NCI-H524 treated with DMSO at 0.1 percent for 48 hours (cell line): ENCODE measurements at regions not wholly inside any gene's neighbourhood (a gene's known extent, or its start where the extent isn't known, plus 50 kb on each side); places are given as distances from the start of the nearest gene placed in this dataset.
A peak's percentile ranks its signal among the peaks of the same experiment; 100 is the strongest.

Source experiments
- DNase-seq: peaks from one replicate; lab custom pipeline; 2025; lab: John Stamatoyannopoulos, UW

DNA sequence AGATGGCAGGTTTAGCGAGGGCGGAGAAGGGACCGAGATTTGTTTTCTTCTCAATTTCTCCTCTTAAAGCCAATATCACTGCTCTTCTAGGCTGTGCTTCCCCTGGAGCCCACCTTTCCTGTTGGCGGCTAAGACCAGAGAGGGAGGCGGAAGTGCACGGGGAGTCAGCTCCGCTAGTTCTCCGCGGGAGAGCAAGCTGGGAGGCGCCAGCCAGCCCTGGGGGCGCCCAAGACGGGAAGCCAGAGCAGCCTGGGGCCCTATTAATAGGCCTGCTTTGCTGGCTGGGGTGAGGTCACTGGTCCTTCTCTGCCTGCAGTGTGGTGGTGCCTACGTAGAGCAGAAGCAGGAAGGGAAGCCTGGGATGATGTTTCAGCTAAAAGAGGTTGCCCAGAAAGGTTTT, 61.6 kb downstream of the LSM5 start:
- no peak for DNase-seq

DNA sequence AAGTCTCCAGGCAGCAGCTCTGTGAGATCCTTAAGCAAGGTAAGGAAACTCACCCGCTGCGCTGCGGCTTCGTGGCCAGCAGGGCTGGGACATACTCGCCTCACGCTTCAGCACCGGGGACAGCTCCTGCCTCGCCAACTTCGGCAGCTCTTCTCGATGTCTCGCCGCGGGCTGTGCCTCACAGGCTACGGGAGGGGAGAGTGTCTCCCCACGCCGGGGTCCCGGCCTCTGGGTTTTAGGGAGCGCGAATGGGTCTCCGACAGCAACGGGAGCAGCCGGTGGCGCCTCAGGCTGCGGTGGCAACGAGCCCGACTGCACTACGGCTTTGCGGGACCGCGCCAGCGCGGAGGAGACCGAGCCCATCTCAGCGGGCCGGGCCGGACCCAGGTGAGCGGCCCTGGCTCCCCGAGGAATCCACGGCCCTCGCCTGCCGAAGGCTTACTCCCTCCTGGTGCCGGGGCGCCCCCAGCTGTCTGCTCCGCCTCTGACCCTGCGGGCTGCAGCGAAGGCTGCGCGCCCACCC, 62.4 kb downstream of the LSM5 start:
- peak; percentile 49 for DNase-seq

DNA sequence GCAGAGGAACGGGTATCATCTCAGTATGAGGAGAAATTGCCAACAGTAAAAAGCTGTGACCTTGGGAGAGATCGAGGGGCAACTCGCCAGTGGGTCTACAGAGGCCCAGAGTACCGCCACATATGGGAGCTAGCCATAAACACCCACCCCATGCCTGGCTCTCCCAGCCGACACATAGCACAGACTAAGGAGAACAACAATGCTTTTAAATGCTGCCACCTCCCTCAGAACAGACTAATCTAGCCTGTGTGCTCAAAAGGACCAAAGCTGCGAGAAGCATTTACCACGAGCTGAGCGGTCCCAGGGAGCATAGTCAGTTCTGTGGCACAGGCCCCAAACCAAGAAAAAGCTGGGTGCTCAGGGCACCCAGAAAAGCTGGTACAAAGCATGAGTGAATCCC, 73.3 kb downstream of the LSM5 start:
- no peak for DNase-seq

DNA sequence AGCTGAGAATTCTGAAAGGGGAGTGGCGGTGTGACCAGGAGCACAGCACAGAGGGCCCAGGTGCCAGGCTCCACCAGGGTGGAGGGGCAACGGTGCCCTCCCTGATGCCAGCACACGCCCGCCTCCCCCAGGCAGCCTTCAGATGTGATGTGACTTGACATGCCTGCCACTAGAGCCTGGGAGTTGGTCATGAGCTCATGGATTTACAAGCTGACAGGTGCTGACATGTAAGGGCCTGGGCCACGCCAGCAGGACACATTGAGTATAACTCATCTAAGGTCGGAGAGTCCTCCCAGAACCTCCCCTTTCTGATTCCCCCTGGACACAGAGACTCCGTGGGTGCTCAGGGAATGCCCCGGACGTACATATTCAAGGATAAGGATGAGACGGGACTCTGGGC, 74.2 kb downstream of the LSM5 start:
- DNase-seq = no peak

DNA sequence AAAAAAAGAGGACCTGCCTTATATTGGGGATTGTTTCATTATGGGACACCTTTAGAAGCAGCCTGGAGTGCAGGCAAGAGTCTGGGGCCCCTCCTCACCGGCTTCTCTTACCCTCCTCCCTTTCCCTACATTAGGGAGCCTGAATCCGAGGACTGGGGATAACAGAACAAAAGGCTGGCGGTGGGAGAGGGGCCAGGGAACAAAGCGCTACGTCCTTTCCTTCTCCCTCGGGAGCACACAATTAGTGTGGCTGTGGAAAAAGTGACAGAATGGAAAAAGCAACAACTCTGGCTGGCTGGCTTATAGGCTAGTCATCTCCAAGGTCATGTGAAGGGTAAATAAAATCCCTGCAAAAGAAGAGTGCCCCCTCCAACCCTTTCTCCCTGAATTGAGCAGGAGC, 74.7 kb downstream of the LSM5 start:
- no peak for DNase-seq

DNA sequence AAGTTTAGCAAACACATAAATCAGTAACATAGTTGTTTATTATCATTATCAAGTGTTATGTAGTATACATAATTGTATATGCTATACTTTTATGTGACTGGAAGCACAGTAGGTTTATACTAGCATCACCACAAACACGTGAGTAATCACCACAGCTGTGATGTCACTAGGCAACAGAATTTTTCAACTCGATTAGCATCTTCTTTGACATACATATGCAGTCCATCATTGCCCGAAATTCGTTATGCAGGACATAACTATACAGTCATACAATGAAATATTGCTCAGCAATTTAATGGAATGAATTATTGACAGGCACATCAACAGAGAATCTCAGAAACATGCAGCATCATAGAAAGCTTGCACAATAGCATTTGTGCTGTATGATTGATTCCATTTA, 77.7 kb downstream of the LSM5 start:
- no peak for DNase-seq

DNA sequence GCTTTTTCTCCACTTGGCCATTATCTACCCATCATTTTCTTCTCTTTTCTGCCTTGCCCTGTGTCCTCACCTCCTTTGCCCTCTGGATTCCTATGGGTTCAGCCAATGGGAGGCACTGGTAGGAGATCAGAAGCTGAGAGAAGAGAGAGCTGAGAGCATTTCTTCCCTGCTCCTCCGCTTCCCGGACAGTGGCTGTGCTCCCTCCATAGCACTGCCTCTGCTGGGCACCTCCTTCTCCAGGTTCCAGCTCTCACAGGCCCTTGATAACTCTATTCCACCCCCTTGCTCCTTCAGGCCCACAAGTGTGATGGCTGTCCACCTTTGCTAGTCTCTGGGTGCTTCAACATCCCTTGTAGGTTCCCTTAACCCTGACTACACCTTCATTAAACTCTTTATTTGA, 79.6 kb downstream of the LSM5 start:
- no peak for DNase-seq

DNA sequence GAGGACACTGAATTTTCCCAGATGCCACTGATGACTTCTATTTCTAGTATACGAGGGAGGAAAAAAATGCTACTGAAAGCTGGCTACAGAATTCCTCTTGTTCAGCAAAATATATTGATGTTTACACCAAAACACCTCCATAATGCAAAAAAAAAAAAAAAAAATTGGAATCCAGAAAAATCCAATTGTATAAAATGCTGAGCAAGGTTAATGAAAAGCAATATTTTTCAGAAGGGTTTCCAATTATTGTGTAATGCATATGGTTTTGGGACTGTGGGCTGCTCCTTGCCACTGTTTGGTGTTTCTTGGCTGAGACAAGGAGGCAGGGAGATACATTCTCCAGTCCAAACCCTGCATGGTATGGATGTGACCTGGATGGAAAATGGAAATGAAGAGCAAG, 83.8 kb downstream of the LSM5 start:
- no peak for DNase-seq

DNA sequence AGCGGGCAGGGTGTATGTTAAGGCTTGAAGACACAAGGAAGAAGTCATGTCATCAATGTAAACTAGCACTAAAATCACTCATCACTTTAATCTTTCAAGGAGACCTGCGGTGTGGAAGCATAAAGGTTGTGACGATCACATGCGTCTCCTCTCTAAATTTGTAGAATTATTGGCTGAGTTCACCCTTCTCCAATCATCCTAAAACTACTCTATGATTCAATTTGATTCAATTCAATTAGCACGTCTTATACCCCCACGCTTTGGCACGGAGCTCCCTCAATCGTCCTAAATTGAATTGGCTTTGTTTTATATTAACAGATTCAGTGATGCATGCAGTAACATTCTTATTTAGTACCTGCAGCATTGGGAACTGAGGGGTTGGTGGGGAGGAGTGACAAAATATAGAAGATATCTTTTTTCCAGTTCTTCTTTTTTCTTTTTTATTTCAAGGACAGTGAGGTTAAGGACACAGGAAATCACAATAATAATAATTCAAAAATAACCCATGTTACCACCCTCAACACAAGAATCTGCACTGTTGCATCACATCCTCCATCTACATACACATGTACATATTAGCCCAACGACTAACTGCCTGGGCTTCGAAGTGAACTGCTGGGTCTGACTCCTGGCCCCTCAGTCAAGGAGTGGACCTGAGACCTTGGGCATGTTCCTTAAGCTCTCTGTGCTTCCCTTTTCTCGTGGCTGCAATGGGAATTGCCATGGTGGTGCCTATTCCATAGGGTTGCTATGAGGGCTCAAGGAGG, 86.5 kb downstream of the LSM5 start:
- no peak for DNase-seq

DNA sequence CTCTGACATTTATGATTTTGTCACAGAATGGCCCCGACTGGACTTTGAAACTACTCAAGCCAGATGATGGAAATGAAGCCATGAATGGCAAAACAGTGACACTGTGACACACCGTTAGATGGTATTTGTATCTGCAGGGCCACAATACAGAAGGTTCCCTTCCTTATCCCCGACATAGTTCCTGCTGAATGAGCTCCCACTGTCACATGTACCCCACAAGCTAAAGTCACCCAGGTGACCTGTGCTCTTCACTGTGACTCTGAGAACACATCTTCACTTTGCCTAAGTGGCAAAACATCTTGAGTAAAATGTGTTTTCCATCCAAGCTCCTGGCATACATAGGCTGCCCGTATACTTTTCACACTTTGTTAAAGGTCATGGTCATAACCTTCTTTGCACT, 89.5 kb downstream of the LSM5 start:
- DNase-seq = no peak

DNA sequence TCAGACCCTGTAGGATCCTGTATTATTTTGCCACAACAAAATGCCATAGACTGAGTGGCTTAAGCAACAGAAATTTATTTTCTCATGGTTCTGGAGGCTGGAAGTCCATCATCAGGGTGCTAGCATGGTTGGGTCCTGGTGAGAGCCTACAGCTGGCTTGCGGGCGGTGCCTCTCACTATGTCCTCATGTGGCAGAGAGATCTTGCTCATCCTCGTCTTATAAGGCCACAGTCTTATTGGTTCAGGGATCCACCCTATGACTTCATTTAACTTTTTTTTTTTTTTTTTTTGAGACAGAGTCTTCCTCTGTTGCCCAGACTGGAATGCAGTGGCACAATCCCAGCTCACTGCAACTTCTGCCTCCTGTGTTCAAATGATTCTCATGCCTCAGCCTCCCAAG, 90.9 kb downstream of the LSM5 start:
- DNase-seq = no peak

DNA sequence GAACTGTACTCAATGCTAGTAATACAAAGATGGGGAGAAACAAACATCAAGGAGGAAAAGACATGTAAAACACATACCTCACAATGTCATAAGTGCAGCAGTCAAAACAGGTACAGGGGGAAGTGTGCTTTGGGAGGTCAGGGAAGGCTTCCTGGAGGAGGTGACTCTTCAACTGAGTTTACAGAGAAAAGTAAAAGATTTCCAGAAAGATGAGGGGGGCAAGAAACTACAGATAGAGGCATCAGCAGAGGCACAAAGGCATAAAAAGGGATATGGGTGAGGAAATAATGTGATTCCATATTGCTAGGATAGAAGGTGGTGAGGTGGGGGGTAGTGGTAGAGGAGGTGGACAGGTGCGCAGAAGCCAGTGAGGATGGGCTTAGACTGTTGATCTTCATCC, 95.0 kb downstream of the LSM5 start:
- DNase-seq = no peak

DNA sequence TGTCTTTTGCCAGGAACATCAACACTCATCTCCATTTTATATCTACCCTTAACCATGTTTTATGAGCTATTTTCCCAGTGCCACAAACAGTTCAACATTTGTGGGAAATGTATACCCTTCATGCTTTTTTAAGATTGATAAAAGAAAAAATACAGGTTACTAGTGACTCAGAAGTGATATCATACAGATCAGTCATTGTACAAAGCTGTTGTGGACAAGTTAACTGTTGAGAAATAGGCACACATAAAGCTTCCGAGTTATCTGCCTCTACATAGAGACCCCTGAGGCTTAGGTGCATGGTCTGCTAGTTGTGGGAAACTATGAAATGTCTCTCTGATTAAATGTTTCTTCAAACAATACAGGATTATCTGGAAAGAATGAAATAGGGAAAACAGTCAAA, 96.3 kb downstream of the LSM5 start:
- DNase-seq = no peak

DNA sequence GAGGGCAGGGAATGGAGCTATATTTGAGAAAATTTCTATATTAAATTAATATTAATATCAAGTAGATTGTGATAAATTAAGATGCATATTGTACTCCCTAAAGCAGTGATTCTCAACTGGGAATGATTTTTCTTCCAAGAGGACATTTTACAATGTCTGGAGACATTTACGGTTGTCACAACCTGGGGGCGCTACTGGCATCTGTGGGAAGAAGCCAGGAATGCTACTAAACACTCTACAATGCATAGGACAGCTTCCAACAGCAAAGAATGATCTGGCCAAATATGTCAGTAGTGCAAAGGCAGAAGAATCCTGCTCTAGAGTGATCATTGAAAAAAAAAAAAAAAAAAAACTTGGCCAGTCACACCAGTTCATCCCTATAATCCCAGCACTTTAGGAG, 100.0 kb downstream of the LSM5 start:
- no peak for DNase-seq

DNA sequence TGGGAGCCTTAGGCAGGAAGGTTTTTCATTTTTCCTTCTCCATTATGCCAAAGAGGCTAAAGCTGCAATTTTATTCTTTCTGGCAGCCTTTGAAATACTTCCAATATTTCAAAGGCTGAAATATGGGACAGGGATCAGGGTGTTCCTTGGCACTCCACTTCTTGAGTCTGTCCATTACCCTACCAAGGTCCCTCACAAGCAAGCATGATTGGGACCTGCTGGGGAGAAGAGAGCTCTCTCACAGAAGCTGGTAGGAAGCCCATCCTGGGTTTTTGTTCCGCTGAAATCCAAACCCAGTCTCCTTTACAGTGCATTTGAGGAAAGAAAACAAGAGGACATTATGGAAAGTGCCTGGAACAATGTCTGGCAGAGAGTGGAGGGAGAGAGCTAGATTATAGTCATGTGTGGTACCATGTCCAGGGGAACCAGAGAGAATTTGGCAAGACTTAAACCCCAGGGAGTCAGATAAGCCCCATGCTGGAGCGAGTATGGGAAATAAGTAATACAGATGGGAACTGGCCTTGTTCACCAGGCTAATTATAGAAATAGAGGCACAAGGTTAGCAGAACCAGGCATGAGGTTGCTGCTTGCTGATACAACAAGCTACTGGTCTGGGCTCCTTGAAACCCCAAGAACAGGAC, 104.7 kb downstream of the LSM5 start:
- DNase-seq = no peak

DNA sequence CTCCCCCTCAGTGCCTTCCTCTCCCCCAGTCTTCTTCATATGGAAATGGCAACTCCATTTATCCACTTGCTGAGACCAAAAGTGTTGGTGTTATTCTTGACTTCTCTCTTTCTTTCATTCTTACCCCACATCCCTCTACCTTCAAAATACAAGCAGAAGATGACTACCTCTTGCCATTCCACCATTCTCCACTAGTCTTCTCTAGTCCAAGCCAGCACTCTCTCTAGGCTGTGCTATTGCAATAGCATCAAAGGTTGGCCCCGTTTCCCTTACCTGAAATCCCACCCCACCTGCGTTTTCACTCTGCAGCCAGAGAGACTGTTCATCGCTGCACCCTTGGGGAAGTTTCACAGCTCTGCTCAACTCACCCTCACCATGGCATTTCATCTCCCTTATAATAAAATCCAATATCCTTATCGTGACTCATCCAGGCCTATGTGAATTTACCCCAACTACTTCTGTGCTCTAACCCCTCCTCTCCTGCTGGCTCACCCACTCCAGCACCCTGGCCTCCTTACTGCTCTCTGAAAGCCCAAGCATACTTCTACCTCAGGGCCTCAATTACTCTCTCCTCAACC, 109.1 kb downstream of the LSM5 start:
- DNase-seq = no peak

DNA sequence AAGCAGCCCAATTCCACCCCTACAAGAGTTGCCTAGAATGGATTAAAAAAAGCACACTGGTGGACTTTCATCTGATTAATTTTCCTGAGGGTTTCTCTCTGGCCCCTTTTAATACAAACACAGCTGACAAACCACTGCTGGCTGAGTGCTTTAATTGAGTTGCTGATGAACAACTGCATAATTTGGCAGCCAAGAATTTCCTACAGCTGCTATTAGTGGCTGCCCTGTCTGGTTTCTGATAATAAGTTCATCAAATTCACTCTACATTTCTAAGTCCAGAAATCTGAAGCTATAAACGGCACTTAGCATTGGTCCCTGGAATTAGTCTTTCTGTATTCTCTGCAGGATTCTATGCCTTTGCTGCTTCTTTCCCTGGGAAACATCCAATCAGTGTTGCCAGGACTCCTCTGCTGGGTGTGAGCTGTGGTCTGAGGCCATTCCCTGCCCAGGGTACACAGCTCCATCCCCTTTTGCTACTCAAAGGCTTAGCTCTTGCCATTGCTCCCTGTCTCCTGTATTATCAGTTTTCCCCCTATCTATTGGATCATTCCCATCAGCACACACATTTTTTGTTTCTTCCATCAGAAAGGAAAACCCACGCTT, 110.6 kb downstream of the LSM5 start:
- DNase-seq = no peak

DNA sequence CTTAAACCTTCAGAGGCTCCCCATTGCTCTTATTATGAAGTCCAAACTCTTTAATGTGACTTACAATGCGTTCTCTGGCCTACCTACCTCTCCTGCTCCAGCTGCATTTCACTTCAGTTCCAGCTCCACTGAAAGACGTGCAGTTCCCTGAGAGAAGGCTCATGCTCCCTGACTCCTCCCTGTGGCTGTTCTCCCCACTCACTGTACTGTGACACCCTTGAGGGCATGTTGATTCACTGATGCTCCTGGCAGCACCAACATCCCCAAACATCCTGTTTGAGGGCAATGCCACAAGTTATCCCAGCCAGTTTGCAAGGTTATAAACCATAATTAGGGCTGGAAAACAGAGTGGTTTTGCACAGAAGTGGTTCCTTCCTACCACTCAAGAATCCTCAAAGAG, 111.2 kb downstream of the LSM5 start:
- no peak for DNase-seq

DNA sequence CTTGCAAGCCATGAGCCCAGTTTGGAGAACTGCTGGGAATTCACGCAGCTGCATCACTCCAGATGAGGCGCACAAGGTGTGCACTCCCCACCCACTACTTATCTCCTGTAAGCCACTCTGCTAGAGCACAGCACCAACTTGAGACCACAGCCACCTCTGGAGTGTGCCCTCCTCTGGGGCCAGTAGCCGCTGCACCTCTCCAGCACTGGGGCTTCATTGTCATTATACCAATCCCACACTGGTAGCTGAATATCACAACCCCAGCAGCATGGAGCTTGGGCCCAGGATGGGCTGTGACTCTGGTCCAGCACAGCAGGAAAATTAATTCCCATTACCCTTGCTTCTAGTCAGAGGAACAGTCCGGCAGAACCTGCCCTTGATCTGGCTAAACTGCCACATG, 125.6 kb downstream of the LSM5 start:
- no peak for DNase-seq

DNA sequence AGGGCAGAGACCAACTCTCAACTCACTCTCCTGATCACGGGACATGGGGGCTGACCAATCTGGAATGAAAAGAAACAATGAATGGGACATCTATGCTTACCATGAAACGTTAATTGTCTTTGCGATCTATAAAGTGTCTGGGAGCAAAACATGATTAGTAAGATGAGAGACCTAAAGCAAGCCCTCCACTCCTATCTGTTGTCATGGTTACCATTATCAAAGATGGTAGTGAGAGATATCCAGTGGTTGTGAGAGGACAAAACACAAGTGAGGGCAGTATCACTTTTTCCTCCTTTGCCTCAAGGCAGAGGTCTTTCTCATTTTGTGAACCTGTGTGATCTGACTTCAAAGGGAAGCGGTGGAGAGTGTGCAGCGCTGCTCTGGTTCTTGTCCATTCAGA, 130.1 kb downstream of the LSM5 start:
- DNase-seq = no peak

DNA sequence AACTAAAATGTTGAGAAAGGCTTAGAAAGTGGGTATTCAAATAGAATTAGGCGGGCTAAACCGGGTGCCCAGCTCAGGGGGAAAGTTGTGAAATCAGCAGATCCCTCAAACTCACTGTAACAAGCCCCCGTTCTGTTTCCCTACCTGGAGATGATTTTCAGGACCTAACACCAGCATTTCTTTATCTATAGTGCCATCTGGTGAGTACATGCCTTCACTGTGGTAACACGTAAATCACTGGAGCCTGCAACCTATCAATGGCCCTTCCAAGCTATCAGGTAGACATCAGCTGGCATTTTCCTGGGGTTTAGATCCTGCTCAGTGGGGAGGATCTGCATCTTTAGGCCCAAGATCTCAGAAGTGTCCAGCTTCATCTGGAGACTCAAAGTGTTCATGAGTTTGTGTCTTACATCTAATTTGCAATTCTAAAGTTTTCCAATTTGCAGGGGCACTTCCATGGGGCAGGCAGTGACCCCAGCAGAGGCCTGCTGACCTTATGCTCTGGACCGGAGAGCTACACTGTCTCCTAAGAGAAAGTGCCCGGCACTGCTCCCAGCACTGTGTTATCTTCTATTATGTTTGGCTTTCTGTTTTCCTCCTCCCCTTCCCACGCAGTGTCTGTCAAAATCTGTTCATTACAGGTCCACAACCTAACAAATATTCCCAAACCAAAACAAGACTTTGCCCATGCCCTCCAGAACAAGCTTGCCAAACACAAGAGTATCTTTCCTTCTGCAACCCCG, 132.5 kb downstream of the LSM5 start:
- DNase-seq = peak; percentile 19

DNA sequence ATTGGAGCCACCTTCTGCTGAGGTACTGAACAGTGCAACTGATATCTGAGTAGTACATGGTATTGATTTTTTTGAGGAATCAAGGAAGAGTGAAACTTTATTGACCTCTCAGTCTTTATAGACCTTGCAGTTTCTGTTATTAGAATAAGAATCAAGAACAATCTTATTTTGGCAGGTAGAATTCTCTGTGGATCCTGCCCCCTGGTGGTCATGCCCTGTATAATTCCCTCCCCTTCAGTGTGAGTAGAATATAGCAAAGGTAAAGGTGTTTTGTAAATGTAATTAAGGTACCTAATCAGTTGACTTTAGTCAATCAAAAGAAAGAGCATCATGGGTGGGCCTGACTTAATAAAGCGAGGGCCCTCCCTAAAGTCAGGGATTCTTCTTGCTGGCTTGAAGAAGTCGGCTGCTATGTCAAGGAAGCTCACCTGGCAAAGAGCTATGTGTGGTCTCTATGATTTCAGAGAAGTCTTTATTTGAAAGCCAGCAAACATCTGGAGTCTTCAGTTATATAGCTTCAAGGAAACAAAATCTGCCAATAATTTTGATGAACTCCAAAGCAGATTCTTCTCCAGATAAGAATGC, 142.8 kb downstream of the LSM5 start:
- DNase-seq = no peak
